Lung (tissue), 11 donors: ENCODE measurements at regions not wholly inside any gene's neighbourhood (a gene's known extent, or its start where the extent isn't known, plus 50 kb on each side); places are given as distances from the start of the nearest gene placed in this dataset.

Experiments
- ATAC-seq: fragments of 200-7000 bp; cut with Tn5 transposase; one replicate; pipeline ENCODE4 v1.9.1; 2020; ENCODE audit warnings: moderate number of reproducible peaks; ENCODE audit not compliant: insufficient read depth, low FRiP score
- DNase-seq, 3 donors: peaks; one replicate each; pipeline ENCODE4 v3.0.0-alpha.2; 2013 to 2017
- H3K27ac ChIP-seq, 2 donors: one replicate each; pipeline ENCODE4 v1.5.1; 2013; ENCODE audit warnings: mild to moderate bottlenecking in 2 of 2, moderate library complexity in 2 of 2, control low read depth in 1 of 2, inconsistent platforms in 1 of 2, low read depth in 1 of 2, low read length in 1 of 2
- H3K27me3 ChIP-seq, 3 donors: one replicate each; pipeline ENCODE4 v1.5.1; 2013; ENCODE audit warnings: low read length in 2 of 3; ENCODE audit not compliant: control insufficient read depth in 3 of 3, insufficient read depth in 3 of 3
- H3K36me3 ChIP-seq, 4 donors: one replicate each; pipeline ENCODE4 v1.5.1; 2013; ENCODE audit warnings: low read length in 4 of 4, mild to moderate bottlenecking in 1 of 4, moderate library complexity in 1 of 4; ENCODE audit not compliant: control insufficient read depth in 4 of 4, insufficient read depth in 4 of 4
- H3K4me1 ChIP-seq, 5 donors: one replicate each; pipeline ENCODE4 v1.5.1; 2013; ENCODE audit warnings: low read length in 5 of 5, mild to moderate bottlenecking in 2 of 5, moderate library complexity in 1 of 5; ENCODE audit not compliant: control insufficient read depth in 5 of 5, insufficient read depth in 5 of 5
- H3K4me3 ChIP-seq: one replicate; pipeline ENCODE4 v1.5.1; 2013; ENCODE audit warnings: mild to moderate bottlenecking, control low read depth, moderate library complexity
- H3K9ac ChIP-seq, 2 donors: one replicate each; pipeline ENCODE4 v1.5.1; 2013; ENCODE audit warnings: low read length in 2 of 2, control low read depth in 1 of 2; ENCODE audit not compliant: insufficient read depth in 1 of 2
- H3K9me3 ChIP-seq, 4 donors: one replicate each; pipeline ENCODE4 v1.5.1; 2013; ENCODE audit warnings: low read length in 3 of 4, mild to moderate bottlenecking in 1 of 4, moderate library complexity in 1 of 4; ENCODE audit not compliant: control insufficient read depth in 4 of 4, insufficient read depth in 3 of 4
- WGBS, 2 donors: extraction: QIAGEN DNeasy Blood & Tissue Kit; methylation state at CpG; one replicate each; pipeline ENCODE4 v1.1.7; 2013; 5-methylcytosine and 5-hydroxymethylcytosine counted together
- TF ChIP-seq, protein P1 (sequence below): IDR thresholded peaks from 2 replicates; pipeline ENCODE4 v1.5.1; 2012; ENCODE audit warnings: mild to moderate bottlenecking; ENCODE audit errors: control extremely low read depth, extremely low read depth
- donor health status: control.
- donor health status: control.
- donor health status: Bipolar disorder and iron deficiency.
- donor health status: healthy.
- donor health status: DM: yes; HTN: yes; CAD: no.

DNA sequence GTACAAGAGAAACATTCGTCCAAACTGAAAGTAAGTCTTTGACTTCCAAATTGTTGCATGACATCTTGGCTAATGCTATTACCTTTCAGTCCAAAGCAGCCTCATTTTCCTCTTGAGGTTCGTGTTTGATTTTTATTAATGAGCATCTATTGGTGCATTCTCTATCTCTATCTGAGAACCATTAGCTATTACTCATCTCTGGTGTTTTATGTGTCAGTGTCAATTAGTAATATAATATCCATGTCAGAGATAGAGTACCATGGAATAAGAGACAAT, 388.1 kb upstream of the GOT2 start:
- Histone ChIP-seq H3K4me3 (no peak overlapping the region), H3K9me3 (no peaks in the 10 kb centered on the region), H3K36me3 (no peaks in the 10 kb centered on the region), H3K27me3 (no peaks in the 10 kb centered on the region), H3K27ac (no peak overlapping the region), H3K9ac (no peak overlapping the region), H3K4me1 (no peaks in the 10 kb centered on the region)
- ATAC-seq (no peak), DNase-seq (no peak)
- TF ChIP-seq, protein P1, sequence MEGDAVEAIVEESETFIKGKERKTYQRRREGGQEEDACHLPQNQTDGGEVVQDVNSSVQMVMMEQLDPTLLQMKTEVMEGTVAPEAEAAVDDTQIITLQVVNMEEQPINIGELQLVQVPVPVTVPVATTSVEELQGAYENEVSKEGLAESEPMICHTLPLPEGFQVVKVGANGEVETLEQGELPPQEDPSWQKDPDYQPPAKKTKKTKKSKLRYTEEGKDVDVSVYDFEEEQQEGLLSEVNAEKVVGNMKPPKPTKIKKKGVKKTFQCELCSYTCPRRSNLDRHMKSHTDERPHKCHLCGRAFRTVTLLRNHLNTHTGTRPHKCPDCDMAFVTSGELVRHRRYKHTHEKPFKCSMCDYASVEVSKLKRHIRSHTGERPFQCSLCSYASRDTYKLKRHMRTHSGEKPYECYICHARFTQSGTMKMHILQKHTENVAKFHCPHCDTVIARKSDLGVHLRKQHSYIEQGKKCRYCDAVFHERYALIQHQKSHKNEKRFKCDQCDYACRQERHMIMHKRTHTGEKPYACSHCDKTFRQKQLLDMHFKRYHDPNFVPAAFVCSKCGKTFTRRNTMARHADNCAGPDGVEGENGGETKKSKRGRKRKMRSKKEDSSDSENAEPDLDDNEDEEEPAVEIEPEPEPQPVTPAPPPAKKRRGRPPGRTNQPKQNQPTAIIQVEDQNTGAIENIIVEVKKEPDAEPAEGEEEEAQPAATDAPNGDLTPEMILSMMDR = no peak
- WGBS, 2 donors = 71 to 77% methylated on average over 2 of the region's 2 CpGs

DNA sequence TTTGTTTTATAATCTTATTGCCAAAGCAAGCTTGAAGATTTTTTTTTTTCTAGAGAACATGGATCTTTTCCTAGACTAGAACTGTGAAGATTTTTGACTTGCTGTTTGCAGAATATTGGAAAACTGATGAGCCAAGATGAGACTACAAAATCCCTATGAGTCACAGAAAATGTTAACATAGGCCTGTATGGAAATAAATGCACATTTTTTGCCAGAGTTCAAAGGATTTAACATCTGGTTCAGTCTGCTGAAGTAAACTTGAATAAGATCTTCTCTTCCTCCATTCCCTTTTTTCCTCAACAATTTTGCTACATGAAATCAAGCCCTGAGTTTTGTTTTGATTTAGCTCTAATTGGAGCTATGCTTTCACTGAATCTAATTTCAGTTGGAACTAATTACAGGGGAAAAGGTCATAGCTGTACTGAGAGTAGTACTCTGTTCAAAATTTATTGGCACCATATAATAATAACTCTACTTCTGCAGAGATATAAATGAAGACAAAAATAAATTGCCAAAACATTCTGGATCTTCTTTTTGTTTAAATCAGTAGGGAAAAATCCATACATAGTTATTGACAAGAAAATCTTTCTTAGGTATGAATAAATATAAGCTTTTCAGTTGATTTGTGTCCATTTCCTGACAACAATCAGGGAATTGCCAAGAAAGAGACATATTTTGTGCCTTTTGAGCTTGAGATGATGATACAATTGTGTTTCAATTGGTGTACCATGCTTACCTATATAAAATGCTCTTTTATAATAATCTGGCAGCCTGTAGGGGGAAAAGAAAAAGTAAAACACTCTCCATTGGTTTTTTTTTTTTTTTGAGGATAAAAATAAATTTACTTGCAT, 387.5 kb upstream of the GOT2 start:
- ATAC-seq = no peak
- no peak overlapping the region for H3K4me3 ChIP-seq
- no peaks in the 10 kb centered on the region for H3K9me3 ChIP-seq
- TF ChIP-seq, protein P1 = no peak
- no peaks in the 10 kb centered on the region for H3K36me3 ChIP-seq
- no peak for DNase-seq
- H3K27me3 ChIP-seq = no peaks in the 10 kb centered on the region
- no peak overlapping the region for H3K27ac ChIP-seq
- H3K4me1 ChIP-seq = no peaks in the 10 kb centered on the region
- H3K9ac ChIP-seq = no peak overlapping the region

DNA sequence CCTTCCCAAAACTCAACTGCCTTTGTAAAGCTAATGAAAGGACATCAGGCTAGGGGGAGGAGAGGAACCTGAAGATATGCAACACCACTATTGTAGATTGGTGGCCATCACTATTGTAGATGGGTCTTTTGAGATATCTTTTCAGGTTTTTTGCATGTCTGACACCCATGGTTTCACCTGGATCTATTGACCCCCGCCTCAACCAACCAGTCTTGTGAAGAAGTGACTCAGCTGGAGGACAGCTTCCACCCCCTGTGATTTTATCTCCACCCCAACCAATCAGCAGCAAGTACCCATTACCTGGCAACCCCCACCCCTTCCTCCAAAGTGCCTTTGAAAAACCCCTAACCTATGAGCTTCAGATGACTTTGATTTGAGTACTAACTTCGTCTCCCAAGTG, 382.6 kb upstream of the GOT2 start:
- no peak for ATAC-seq
- no peaks in the 10 kb centered on the region for H3K27me3 ChIP-seq
- DNase-seq = no peak
- H3K9ac ChIP-seq = no peak overlapping the region
- no peaks in the 10 kb centered on the region for H3K4me1 ChIP-seq
- WGBS, 2 donors = 42 to 75% methylated on average over 2 of the region's 2 CpGs
- H3K27ac ChIP-seq = no peak overlapping the region
- TF ChIP-seq, protein P1 = no peak
- no peaks in the 10 kb centered on the region for H3K36me3 ChIP-seq
- no peak overlapping the region for H3K4me3 ChIP-seq
- H3K9me3 ChIP-seq = no peaks in the 10 kb centered on the region

DNA sequence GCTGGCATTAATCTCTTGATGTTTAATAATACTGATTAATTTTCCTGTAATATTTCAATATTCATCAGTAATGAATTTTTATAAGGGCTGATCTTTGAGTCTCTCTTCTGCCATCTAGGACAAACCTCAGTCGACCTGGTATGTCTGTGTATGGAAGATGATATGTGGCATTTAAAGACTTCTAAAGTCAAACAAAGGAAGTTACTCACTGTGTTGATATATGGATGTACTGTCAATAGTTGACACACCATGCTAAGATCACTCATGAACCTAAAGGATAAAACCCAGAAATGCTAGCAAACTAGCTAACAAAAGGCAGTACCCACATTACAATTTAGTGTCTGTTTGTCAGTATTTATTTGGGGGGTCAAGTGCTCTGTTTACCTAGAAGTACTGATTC, 380.7 kb upstream of the GOT2 start:
- 58 to 74% methylated on average over 1 of the region's 1 CpG for WGBS, 2 donors

More for the DNA sequence above, 380.7 kb upstream of the GOT2 start:
- Histone ChIP-seq H3K4me1 (no peaks in the 10 kb centered on the region), H3K36me3 (no peaks in the 10 kb centered on the region), H3K9me3 (no peaks in the 10 kb centered on the region), H3K9ac (no peak overlapping the region), H3K27me3 (no peaks in the 10 kb centered on the region), H3K4me3 (no peak overlapping the region), H3K27ac (no peak overlapping the region)
- ATAC-seq (no peak), DNase-seq (no peak)
- TF ChIP-seq, protein P1 = no peak
